Right atrium auricular region (tissue), 2 donors: ENCODE measurements at regions not wholly inside any gene's neighbourhood (a gene's known extent, or its start where the extent isn't known, plus 50 kb on each side); places are given as distances from the start of the nearest gene placed in this dataset.

Experiments
- DNase-seq: peaks from one replicate; pipeline ENCODE4 v3.0.0-alpha.2; 2019; ENCODE audit warnings: low spot score
- H3K27ac ChIP-seq, 2 donors: fragments of 200-600 bp; sonication (generic); 1 replicate in 1 of 2; 2 replicates in 1 of 2; pipeline ENCODE4 v1.5.1; 2016 to 2019
- H3K27me3 ChIP-seq, 2 donors: fragments of 200-600 bp; sonication (generic); one replicate each; pipeline versions ENCODE4 v1.5.1 to v1.6.0; 2017 to 2019
- H3K36me3 ChIP-seq: fragments of 200-600 bp; sonication (generic); one replicate; pipeline ENCODE4 v1.5.1; 2016
- H3K4me1 ChIP-seq, 2 donors: fragments of 200-600 bp; sonication (generic); one replicate each; pipeline versions ENCODE4 v1.5.1 to v1.6.0; 2017 to 2019
- H3K4me3 ChIP-seq, 2 donors: fragments of 200-600 bp; sonication (generic); 1 replicate in 1 of 2; 2 replicates in 1 of 2; pipeline ENCODE4 v1.5.1; 2017 to 2019; ENCODE audit warnings: mild to moderate bottlenecking in 1 of 2, moderate library complexity in 1 of 2
- H3K9me3 ChIP-seq, 2 donors: fragments of 200-600 bp; sonication (generic); one replicate each; pipeline ENCODE4 v1.5.1; 2019
- TF ChIP-seq, protein P1 (sequence below), 2 donors: fragments of 200-600 bp; sonication (generic); IDR thresholded peaks; one replicate each; pipeline ENCODE4 v1.5.1; 2019; ENCODE audit warnings: antibody characterized with exemption in 2 of 2

DNA sequence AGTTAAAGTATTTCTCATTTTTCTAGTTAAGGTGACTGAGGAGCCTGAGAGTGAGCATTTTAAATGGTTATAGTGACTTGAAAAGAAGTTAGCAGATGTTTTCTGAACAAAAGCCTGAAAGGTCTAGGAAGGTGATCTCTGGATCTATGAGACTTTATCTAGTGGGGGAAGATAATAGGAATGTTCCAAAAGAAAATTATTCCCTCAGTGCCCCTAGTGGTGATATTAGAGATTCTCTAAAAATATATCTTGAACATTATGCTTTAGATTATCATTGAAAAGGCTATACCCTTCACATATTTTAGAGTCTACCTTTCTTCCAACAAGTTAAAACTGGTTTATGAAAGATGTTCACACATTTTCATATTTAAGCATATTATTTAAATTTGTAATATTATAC is 69.0 kb upstream of the SPANXN1 start:
- H3K27me3 ChIP-seq = no peaks in the 10 kb centered on the region
- H3K4me1 ChIP-seq = no peaks in the 10 kb centered on the region
- DNase-seq = no peak
- no peaks in the 10 kb centered on the region for H3K36me3 ChIP-seq
- H3K27ac ChIP-seq = no peak overlapping the region
- H3K4me3 ChIP-seq = no peak overlapping the region
- no peaks in the 10 kb centered on the region for H3K9me3 ChIP-seq
- TF ChIP-seq, protein P1, sequence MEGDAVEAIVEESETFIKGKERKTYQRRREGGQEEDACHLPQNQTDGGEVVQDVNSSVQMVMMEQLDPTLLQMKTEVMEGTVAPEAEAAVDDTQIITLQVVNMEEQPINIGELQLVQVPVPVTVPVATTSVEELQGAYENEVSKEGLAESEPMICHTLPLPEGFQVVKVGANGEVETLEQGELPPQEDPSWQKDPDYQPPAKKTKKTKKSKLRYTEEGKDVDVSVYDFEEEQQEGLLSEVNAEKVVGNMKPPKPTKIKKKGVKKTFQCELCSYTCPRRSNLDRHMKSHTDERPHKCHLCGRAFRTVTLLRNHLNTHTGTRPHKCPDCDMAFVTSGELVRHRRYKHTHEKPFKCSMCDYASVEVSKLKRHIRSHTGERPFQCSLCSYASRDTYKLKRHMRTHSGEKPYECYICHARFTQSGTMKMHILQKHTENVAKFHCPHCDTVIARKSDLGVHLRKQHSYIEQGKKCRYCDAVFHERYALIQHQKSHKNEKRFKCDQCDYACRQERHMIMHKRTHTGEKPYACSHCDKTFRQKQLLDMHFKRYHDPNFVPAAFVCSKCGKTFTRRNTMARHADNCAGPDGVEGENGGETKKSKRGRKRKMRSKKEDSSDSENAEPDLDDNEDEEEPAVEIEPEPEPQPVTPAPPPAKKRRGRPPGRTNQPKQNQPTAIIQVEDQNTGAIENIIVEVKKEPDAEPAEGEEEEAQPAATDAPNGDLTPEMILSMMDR (IDR thresholded peaks at IDR 0.05) = peak in 1 of 2 donors; percentile 47

DNA sequence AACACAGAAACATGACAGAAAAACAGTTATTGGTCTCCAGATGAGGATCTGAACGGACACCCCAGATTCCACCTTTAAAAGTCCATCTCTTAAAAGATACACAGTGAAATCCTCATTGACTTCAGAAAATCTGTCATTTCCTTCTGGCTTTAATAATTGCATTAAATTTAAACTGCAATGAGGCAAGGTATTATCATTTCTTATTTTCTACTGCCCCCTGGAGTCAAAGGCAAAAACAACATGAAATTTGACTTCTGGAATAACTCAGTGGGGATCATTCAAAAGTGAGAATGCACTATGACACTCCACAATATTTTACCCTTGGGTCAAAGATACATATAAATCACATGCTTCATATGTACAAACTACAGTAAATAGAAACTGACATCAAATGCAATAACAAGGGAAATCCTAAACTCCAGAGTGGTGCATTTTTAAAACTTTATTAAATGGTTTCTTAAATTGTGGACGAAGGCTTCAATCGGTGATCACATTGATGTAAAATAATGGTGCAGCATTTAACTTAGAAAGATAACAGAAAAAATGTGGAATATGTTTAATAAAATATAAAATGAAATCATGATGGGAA is 56.4 kb upstream of the SPANXN1 start:
- TF ChIP-seq, protein P1 (IDR thresholded peaks at IDR 0.05) = peak; percentile 9 to 65
- no peak overlapping the region for H3K27ac ChIP-seq
- DNase-seq = no peak
- no peaks in the 10 kb centered on the region for H3K4me1 ChIP-seq
- H3K9me3 ChIP-seq = no peaks in the 10 kb centered on the region
- no peaks in the 10 kb centered on the region for H3K27me3 ChIP-seq
- H3K4me3 ChIP-seq = no peak overlapping the region
- no peaks in the 10 kb centered on the region for H3K36me3 ChIP-seq
